Stomach (tissue), 8 donors: ENCODE measurements at regions not wholly inside any gene's neighbourhood (a gene's known extent, or its start where the extent isn't known, plus 50 kb on each side); places are given as distances from the start of the nearest gene placed in this dataset.
"Not testable (repeated sequence)": the region's sequence is repeated elsewhere in the genome, so short reads cannot be mapped to it uniquely, and the experiment has no call there.

Experiments
- DNase-seq, 2 donors: peaks; one replicate each; pipeline versions ENCODE4 v3.0.0 to v3.0.0-alpha.2; 2013 to 2019
- H3K27ac ChIP-seq, 5 donors: fragments of 200-600 bp in 4 of 5; sonication (generic) in 4 of 5; one replicate each; pipeline ENCODE4 v1.5.1; 2013 to 2019; ENCODE audit warnings: mild to moderate bottlenecking in 1 of 5, moderate library complexity in 1 of 5
- H3K27me3 ChIP-seq, 3 donors: fragments of 200-600 bp; sonication (generic); one replicate each; pipeline ENCODE4 v1.5.1; 2017 to 2019; ENCODE audit warnings: mixed run types in 1 of 3
- H3K36me3 ChIP-seq, 4 donors: fragments of 200-600 bp; sonication (generic); 1 replicate in 3 of 4; 2 replicates in 1 of 4; pipeline ENCODE4 v1.5.1; 2016 to 2019
- H3K4me1 ChIP-seq, 4 donors: fragments of 200-600 bp; sonication (generic); one replicate each; pipeline ENCODE4 v1.5.1; 2016 to 2019
- H3K4me3 ChIP-seq, 4 donors: fragments of 200-600 bp; sonication (generic) in 3 of 4; one replicate each; pipeline ENCODE4 v1.5.1; 2016 to 2019; ENCODE audit warnings: mild to moderate bottlenecking in 1 of 4
- H3K9me3 ChIP-seq, 4 donors: fragments of 200-600 bp; sonication (generic); one replicate each; pipeline ENCODE4 v1.5.1; 2016 to 2019
- CTCF ChIP-seq, 7 experiments: fragments of 450-650 bp in 4 of 7; fragments of 200-600 bp in 3 of 7; sonication (generic) in 3 of 7; IDR thresholded peaks; one replicate each; pipeline ENCODE4 v1.5.1; 2016 to 2019; ENCODE audit warnings: antibody characterized with exemption in 7 of 7, control low read depth in 2 of 7, mild to moderate bottlenecking in 1 of 7
- EP300 ChIP-seq: sonication (generic); formaldehyde crosslinking; IDR thresholded peaks from one replicate; pipeline ENCODE4 v1.6.1; 2017; ENCODE audit warnings: antibody characterized with exemption
- POLR2A ChIP-seq, 4 donors: fragments of 450-650 bp; IDR thresholded peaks; one replicate each; pipeline ENCODE4 v1.6.1; 2016; ENCODE audit warnings: antibody characterized with exemption in 4 of 4, control low read depth in 2 of 4, mild to moderate bottlenecking in 1 of 4, moderate library complexity in 1 of 4
- POLR2AphosphoS5 ChIP-seq, 3 donors: sonication (generic); formaldehyde crosslinking; IDR thresholded peaks; one replicate each; pipeline ENCODE4 v1.6.1; 2016; ENCODE audit warnings: antibody characterized with exemption in 3 of 3
- WGBS, 5 donors: extraction: QIAGEN DNeasy Blood & Tissue Kit in 3 of 5; methylation state at CpG; one replicate each; pipeline versions ENCODE4 v1.1.5 to v1.1.7; 2013 to 2018; 5-methylcytosine and 5-hydroxymethylcytosine counted together
- intact Hi-C: fragments of 100-400 bp; cut with DNase I; formaldehyde crosslinking; loops from one replicate; pipeline ENCODE4 v1.15.1; 2023; ENCODE audit warnings: low total_unique reads
- donor health status: healthy with polysubstance abuse.
- donor health status: Bipolar disorder and iron deficiency.
- donor health status: healthy.

- DNase-seq: no peak
- 89 to 95% (median 92%) methylated on average over 4 of the region's 4 CpGs for WGBS, 5 donors
- H3K36me3 ChIP-seq: no peaks in the 10 kb centered on the region
- intact Hi-C loops: no loop called here
- H3K27ac ChIP-seq: no peak overlapping the region
- no peaks in the 10 kb centered on the region for H3K9me3 ChIP-seq
- H3K27me3 ChIP-seq: no peaks in the 10 kb centered on the region
- TF ChIP-seq POLR2AphosphoS5 (IDR thresholded peaks at IDR 0.05) (no peak), EP300 (no peak), CTCF (IDR thresholded peaks at IDR 0.05) (no peak), POLR2A (IDR thresholded peaks at IDR 0.05) (no peak)
- H3K4me1 ChIP-seq: no peaks in the 10 kb centered on the region
- H3K4me3 ChIP-seq: no peak overlapping the region
Observed at GRCh38 chr12:76177821-76178220, 93.3 kb upstream of the NAP1L1 start.

- Histone ChIP-seq H3K36me3 (no peaks in the 10 kb centered on the region), H3K27ac (no peak overlapping the region), H3K27me3 (no peaks in the 10 kb centered on the region), H3K4me1 (no peaks in the 10 kb centered on the region), H3K9me3 (no peaks in the 10 kb centered on the region), H3K4me3 (no peak overlapping the region)
- TF ChIP-seq POLR2AphosphoS5 (IDR thresholded peaks at IDR 0.05): no peak
- TF ChIP-seq CTCF (IDR thresholded peaks at IDR 0.05): no peak
- no peak for TF ChIP-seq POLR2A (IDR thresholded peaks at IDR 0.05)
- TF ChIP-seq EP300: no peak
- DNase-seq: no peak
- intact Hi-C loops: no loop called here
Observed at GRCh38 chr12:76176940-76177339, 92.5 kb upstream of the NAP1L1 start.

GRCh38 chr12:76175946-76176345 lies 91.5 kb upstream of the NAP1L1 start:
- 72 to 85% (median 79%) methylated on average over 5 of the region's 5 CpGs for WGBS, 5 donors

GRCh38 chr12:76173756-76174155 lies 89.3 kb upstream of the NAP1L1 start:
- TF ChIP-seq CTCF (IDR thresholded peaks at IDR 0.05): no peak
- TF ChIP-seq EP300: no peak
- TF ChIP-seq POLR2AphosphoS5 (IDR thresholded peaks at IDR 0.05): no peak
- no peak for TF ChIP-seq POLR2A (IDR thresholded peaks at IDR 0.05)
- Histone ChIP-seq H3K27me3 (peaks cover 0 to 14% (median 3%) of the 10 kb centered on the region in 3 donors), H3K4me3 (no peak overlapping the region), H3K27ac (no peak overlapping the region), H3K36me3 (no peaks in the 10 kb centered on the region), H3K4me1 (no peaks in the 10 kb centered on the region), H3K9me3 (no peaks in the 10 kb centered on the region)
- intact Hi-C loops: no loop called here
- DNase-seq: no peak
- 83 to 89% (median 86%) methylated on average over 5 of the region's 5 CpGs for WGBS, 5 donors

More at GRCh38 chr12:76175946-76176345, 91.5 kb upstream of the NAP1L1 start:
- H3K4me3 ChIP-seq, H3K27me3 ChIP-seq, H3K4me1 ChIP-seq, DNase-seq, H3K27ac ChIP-seq, intact Hi-C loops, H3K9me3 ChIP-seq, H3K36me3 ChIP-seq: not testable (repeated sequence)

- peak in 5 of 7 experiments; percentile 8 to 64 (median 52) for TF ChIP-seq CTCF (IDR thresholded peaks at IDR 0.05)
- TF ChIP-seq EP300: no peak
- TF ChIP-seq POLR2A (IDR thresholded peaks at IDR 0.05): no peak
- TF ChIP-seq POLR2AphosphoS5 (IDR thresholded peaks at IDR 0.05): peak in 1 of 3 donors; percentile 28
- Histone ChIP-seq H3K4me3 (peak overlapping the region in 1 of 4 donors; percentile 8), H3K9me3 (no peaks in the 10 kb centered on the region), H3K36me3 (no peaks in the 10 kb centered on the region), H3K27me3 (no peaks in the 10 kb centered on the region), H3K27ac (peak overlapping the region in 1 of 5 donors; percentile 31), H3K4me1 (peaks cover 0 to 3% (median 0%) of the 10 kb centered on the region in 4 donors)
- 30 to 44% (median 41%) methylated on average over 11 of the region's 11 CpGs for WGBS, 5 donors
- DNase-seq: peak; percentile 55 to 71
- intact Hi-C loops: no loop called here
Observed at GRCh38 chr12:76158518-76159321, 74.2 kb upstream of the NAP1L1 start.
